A549 (cell line): ENCODE measurements at regions not wholly inside any gene's neighbourhood (a gene's known extent, or its start where the extent isn't known, plus 50 kb on each side); places are given as distances from the start of the nearest gene placed in this dataset.

ENCODE experiments used
- ATAC-seq, 2 experiments: fragments of 200-7000 bp in 1 of 2; fragments of >200 bp in 1 of 2; cut with Nextera tagmentation in 1 of 2; cut with Tn5 transposase in 1 of 2; 3 replicates each; pipeline versions ENCODE4 v1.8.0 to v1.9.1; 2018 to 2020; ENCODE audit warnings: mild to moderate bottlenecking in 1 of 2, moderate library complexity in 1 of 2
- CTCF ChIA-PET: fragments of 300-600 bp; sonication (Branson Sonifier 250); formaldehyde crosslinking; extraction: SDS; loops from one replicate; lab custom pipeline; 2021; ENCODE audit warnings: antibody characterized with exemption, inconsistent platforms; lab: Yijun Ruan, JAX
- POLR2A ChIA-PET: fragments of 350-600 bp; formaldehyde crosslinking; extraction: SDS; loops from one replicate; lab custom pipeline; 2021; ENCODE audit warnings: antibody characterized with exemption, inconsistent platforms; lab: Yijun Ruan, JAX
- DNase-seq, 2 experiments: peaks; one replicate each; pipeline versions ENCODE4 v3.0.0 to v3.0.0-alpha.2; 2011 to 2016; ENCODE audit warnings: low read depth in 1 of 2, low spot score in 1 of 2
- FAIRE-seq: peaks from 2 replicates; lab custom pipeline; 2011; peaks lifted over from hg19 to GRCh38; lab: Jason Lieb, UNC
- H3K27ac ChIP-seq, 2 experiments: fragments of >200 bp; sonication (Bioruptor Twin); formaldehyde crosslinking; 3 replicates each; pipeline ENCODE4 v1.5.1; 2016 to 2017
- H3K4me1 ChIP-seq: fragments of >200 bp; sonication (Bioruptor Twin); formaldehyde crosslinking; 3 replicates; pipeline ENCODE4 v1.6.1; 2016
- H3K4me2 ChIP-seq: fragments of >200 bp; sonication (Bioruptor Twin); formaldehyde crosslinking; 3 replicates; pipeline ENCODE4 v1.6.1; 2016
- H3K4me3 ChIP-seq: fragments of >200 bp; sonication (Bioruptor Twin); formaldehyde crosslinking; 3 replicates; pipeline ENCODE4 v1.5.1; 2016
- H3K9me3 ChIP-seq: fragments of >200 bp; sonication (Bioruptor Twin); formaldehyde crosslinking; 3 replicates; pipeline ENCODE4 v1.6.1; 2016
- BHLHE40 ChIP-seq: IDR thresholded peaks from 2 replicates; pipeline ENCODE4 v1.6.1; 2012; ENCODE audit warnings: low read depth, low read length, inconsistent platforms
- CBX2 ChIP-seq: fragments of 200-600 bp; sonication (generic); IDR thresholded peaks from 2 replicates; pipeline ENCODE4 v1.6.1; 2016; ENCODE audit warnings: low read depth, mild to moderate bottlenecking, borderline replicate concordance
- EHMT2 ChIP-seq: fragments of 200-600 bp; sonication (generic); IDR thresholded peaks from 2 replicates; pipeline ENCODE4 v1.6.1; 2016; ENCODE audit warnings: antibody characterized with exemption, low read depth, mild to moderate bottlenecking, moderate library complexity
- EP300 ChIP-seq, 2 experiments: fragments of >200 bp; sonication (Bioruptor Twin); formaldehyde crosslinking; IDR thresholded peaks; 2 replicates in 1 of 2; 3 replicates in 1 of 2; pipeline ENCODE4 v1.6.1; 2016 to 2017
- HEYL ChIP-seq: fragments of 250-450 bp; sonication (Bioruptor Pico); IDR thresholded peaks from 2 replicates; pipeline ENCODE4 v1.8.0; 2021; ENCODE audit warnings: mild to moderate bottlenecking, moderate library complexity
- HOXB13 ChIP-seq: fragments of 250-450 bp; sonication (Bioruptor Pico); IDR thresholded peaks from 2 replicates; pipeline ENCODE4 v1.5.0; 2020; ENCODE audit warnings: low read depth, mild to moderate bottlenecking, moderate library complexity
- MAZ ChIP-seq: fragments of 150-350 bp; IDR thresholded peaks from 2 replicates; pipeline ENCODE4 v1.6.1; 2014; ENCODE audit warnings: antibody characterized with exemption, low read depth, low read length, borderline replicate concordance
- NR3C1 ChIP-seq: fragments of >200 bp; sonication (Bioruptor Twin); formaldehyde crosslinking; IDR thresholded peaks from 3 replicates; pipeline ENCODE4 v1.6.1; 2017
- RAD21 ChIP-seq, 2 experiments: fragments of >200 bp in 1 of 2; sonication (Bioruptor Twin) in 1 of 2; formaldehyde crosslinking in 1 of 2; IDR thresholded peaks in 1 of 2; conservative IDR thresholded peaks in 1 of 2; 2 replicates in 1 of 2; 3 replicates in 1 of 2; pipeline ENCODE4 v1.6.1; 2012 to 2018; ENCODE audit warnings: inconsistent platforms in 1 of 2
- RARB ChIP-seq: fragments of 250-450 bp; sonication (Bioruptor Pico); IDR thresholded peaks from 2 replicates; pipeline ENCODE4 v1.8.0; 2021; ENCODE audit warnings: mild to moderate bottlenecking, moderate library complexity
- RFX5 ChIP-seq: fragments of 450-650 bp; IDR thresholded peaks from 2 replicates; pipeline ENCODE4 v1.7.1; 2014; ENCODE audit warnings: antibody characterized with exemption, mild to moderate bottlenecking, moderate library complexity
- SREBF2 ChIP-seq: fragments of 450-650 bp; IDR thresholded peaks from 2 replicates; pipeline ENCODE4 v1.6.1; 2014; ENCODE audit warnings: mild to moderate bottlenecking, moderate library complexity
- TP53 ChIP-seq: fragments of 250-450 bp; sonication (Bioruptor Pico); IDR thresholded peaks from 2 replicates; pipeline ENCODE4 v1.5.0; 2021; ENCODE audit warnings: mild to moderate bottlenecking, moderate library complexity
- ZNF302 ChIP-seq: fragments of 250-450 bp; sonication (Bioruptor Pico); IDR thresholded peaks from 2 replicates; pipeline ENCODE4 v1.9.0; 2021; ENCODE audit warnings: inconsistent platforms, mild to moderate bottlenecking, moderate library complexity
- ZSCAN20 ChIP-seq: fragments of 250-450 bp; sonication (Bioruptor Pico); IDR thresholded peaks from 2 replicates; pipeline ENCODE4 v1.8.0; 2022; ENCODE audit warnings: mild to moderate bottlenecking, moderate library complexity
- whole genome bisulfite sequencing: methylation state at CpG from one replicate; pipeline ENCODE4 v1.1.6; 2017; ENCODE audit errors: missing lambda C conversion rate; 5-methylcytosine and 5-hydroxymethylcytosine counted together
- TF ChIP-seq, protein P1 (sequence below): fragments of 150-350 bp; IDR thresholded peaks from 2 replicates; pipeline ENCODE4 v1.6.1; 2014; ENCODE audit warnings: low read depth, mild to moderate bottlenecking, low read length
- TF ChIP-seq, protein P2 (sequence below): IDR thresholded peaks from 2 replicates; pipeline ENCODE4 v1.6.1; 2012
- TF ChIP-seq, protein P3 (sequence below): IDR thresholded peaks from 2 replicates; pipeline ENCODE4 v1.6.1; 2012; ENCODE audit warnings: low read depth, borderline replicate concordance
- TF ChIP-seq, protein P4 (sequence below): fragments of 450-650 bp; IDR thresholded peaks from 2 replicates; pipeline ENCODE4 v1.6.1; 2014; ENCODE audit warnings: antibody characterized with exemption

DNA sequence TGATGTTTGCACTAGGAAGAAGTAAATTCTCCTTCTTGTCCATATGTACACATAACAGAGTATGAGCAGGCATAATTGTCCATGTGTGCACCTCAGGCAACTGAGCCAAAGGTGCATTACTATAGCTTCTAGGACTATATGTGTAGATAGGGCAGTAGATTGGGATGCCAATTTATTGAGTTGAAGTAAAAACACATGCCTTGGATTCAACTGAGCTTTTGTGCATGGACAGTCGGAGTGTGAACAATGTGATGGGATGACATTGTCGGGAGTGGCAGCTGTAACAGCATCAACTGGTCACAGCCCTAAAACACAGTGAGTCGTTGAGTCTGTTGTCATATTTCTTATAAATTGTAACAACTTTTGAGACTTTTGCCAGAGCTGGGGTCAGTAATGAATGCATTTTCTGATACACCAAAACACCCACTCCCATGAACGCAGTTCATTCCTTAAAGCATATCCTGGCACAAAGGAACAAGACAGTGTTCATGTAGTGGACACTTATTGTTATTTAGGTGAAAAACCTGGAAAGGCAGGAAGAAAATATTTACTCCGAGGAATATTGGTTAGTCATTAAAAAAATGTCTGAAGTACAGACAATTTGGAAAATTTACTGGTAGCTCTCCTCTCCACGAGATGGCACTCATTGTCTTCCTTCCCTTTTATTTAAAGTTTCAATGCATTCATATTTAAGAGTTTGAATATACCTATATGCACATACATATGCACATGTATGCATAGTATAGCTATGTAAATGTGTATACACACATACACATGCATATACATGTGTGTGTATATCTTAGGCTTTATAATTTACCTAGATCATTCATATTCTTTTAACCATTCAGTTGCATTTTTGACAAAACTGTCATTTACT is 302.0 kb upstream of the STXBP5 start (continued):
- TF ChIP-seq, protein P1, sequence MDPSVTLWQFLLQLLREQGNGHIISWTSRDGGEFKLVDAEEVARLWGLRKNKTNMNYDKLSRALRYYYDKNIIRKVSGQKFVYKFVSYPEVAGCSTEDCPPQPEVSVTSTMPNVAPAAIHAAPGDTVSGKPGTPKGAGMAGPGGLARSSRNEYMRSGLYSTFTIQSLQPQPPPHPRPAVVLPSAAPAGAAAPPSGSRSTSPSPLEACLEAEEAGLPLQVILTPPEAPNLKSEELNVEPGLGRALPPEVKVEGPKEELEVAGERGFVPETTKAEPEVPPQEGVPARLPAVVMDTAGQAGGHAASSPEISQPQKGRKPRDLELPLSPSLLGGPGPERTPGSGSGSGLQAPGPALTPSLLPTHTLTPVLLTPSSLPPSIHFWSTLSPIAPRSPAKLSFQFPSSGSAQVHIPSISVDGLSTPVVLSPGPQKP = no peak
- no peak for TF ChIP-seq RFX5
- no peak for TF ChIP-seq HEYL

DNA sequence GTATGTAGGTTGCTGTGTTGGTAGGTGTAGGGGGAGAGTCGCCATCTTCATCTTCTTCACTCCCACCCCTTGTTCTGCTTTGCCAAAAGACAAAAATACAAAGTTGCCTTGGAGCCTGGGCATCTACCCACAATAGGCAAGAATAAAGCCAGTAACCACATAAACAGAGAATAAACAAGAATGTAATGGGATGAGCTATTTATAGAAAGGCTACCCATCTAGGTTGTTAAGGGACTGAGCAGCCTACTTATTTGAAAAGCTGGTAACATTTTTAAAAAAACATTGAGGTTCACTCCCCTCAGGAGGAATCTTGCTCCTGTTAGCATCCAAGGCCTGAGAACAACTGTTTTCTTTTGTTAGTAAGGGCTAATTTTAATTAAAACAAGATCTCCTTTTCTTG is 301.4 kb upstream of the STXBP5 start:
- FAIRE-seq (no peak), DNase-seq (no peak), ATAC-seq (peak in 1 of 2 experiments; percentile 38; a peak in 2 of 6 replicates)
- ChIA-PET CTCF (interaction anchor here (0.6 to 2.3 kb wide), 18 partner anchors 9 to 494 kb away, joined by 3 to 12 read pairs (median 3); partner anchors contain the start of gene STXBP5), POLR2A (no interaction called here)
- 23% methylated on average over 1 of the region's 1 CpG for WGBS
- Histone ChIP-seq H3K4me3 (no peak overlapping the region), H3K4me2 (peak overlapping the region; percentile 32; the same call in 1 of the 3 replicates), H3K9me3 (no peaks in the 10 kb centered on the region), H3K4me1 (peaks cover 22% of the 10 kb centered on the region), H3K27ac (peak overlapping the region; percentile 66 to 85)
- TF ChIP-seq MAZ (no peak), RFX5 (no peak), RARB (CRISPR knock-in tag) (no peak), EHMT2 (no peak), HOXB13 (no peak), ZNF302 (CRISPR knock-in tag) (no peak), EP300 (IDR thresholded peaks at IDR 0.05) (no peak), CBX2 (no peak), NR3C1 (no peak), TP53 (CRISPR knock-in tag) (no peak)
- TF ChIP-seq, protein P1 = no peak
- TF ChIP-seq, protein P2, sequence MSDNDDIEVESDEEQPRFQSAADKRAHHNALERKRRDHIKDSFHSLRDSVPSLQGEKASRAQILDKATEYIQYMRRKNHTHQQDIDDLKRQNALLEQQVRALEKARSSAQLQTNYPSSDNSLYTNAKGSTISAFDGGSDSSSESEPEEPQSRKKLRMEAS = no peak
- TF ChIP-seq, protein P3, sequence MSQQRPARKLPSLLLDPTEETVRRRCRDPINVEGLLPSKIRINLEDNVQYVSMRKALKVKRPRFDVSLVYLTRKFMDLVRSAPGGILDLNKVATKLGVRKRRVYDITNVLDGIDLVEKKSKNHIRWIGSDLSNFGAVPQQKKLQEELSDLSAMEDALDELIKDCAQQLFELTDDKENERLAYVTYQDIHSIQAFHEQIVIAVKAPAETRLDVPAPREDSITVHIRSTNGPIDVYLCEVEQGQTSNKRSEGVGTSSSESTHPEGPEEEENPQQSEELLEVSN = no peak

GRCh38 chr6:146903451-146903850 is 300.8 kb upstream of the STXBP5 start:
- CTCF ChIA-PET = interaction anchor here (0.6 to 1.7 kb wide), 6 partner anchors 10 to 470 kb away, joined by 3 to 5 read pairs (median 3); no protein-coding TSS in a partner anchor
- H3K9me3 ChIP-seq = no peaks in the 10 kb centered on the region

More at GRCh38 chr6:146903451-146903850, 300.8 kb upstream of the STXBP5 start:
- no peak overlapping the region for H3K4me3 ChIP-seq
- ATAC-seq (no peak), FAIRE-seq (no peak), DNase-seq (no peak)
- H3K4me1 ChIP-seq = peaks cover 22% of the 10 kb centered on the region
- no peak overlapping the region for H3K4me2 ChIP-seq
- POLR2A ChIA-PET = no interaction called here
- 89% methylated on average over 7 of the region's 7 CpGs for WGBS
- TF ChIP-seq, protein P4, sequence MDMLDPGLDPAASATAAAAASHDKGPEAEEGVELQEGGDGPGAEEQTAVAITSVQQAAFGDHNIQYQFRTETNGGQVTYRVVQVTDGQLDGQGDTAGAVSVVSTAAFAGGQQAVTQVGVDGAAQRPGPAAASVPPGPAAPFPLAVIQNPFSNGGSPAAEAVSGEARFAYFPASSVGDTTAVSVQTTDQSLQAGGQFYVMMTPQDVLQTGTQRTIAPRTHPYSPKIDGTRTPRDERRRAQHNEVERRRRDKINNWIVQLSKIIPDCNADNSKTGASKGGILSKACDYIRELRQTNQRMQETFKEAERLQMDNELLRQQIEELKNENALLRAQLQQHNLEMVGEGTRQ = no peak
- TF ChIP-seq BHLHE40 = no peak
- TF ChIP-seq ZSCAN20 (CRISPR knock-in tag) = no peak
- TF ChIP-seq SREBF2 = no peak
- TF ChIP-seq, protein P3 = no peak
- no peak for TF ChIP-seq RAD21 (conservative IDR thresholded peaks at IDR 0.05 in 1 of 2, IDR thresholded peaks at IDR 0.05 in 1 of 2)
- peak overlapping the region; percentile 66 to 85; a peak in 5 of 6 replicates for H3K27ac ChIP-seq
